Right lobe of liver (tissue), 4 donors: ENCODE measurements at regions not wholly inside any gene's neighbourhood (a gene's known extent, or its start where the extent isn't known, plus 50 kb on each side); places are given as distances from the start of the nearest gene placed in this dataset.

Source experiments
- CTCF ChIP-seq, 4 donors: fragments of 200-600 bp in 3 of 4; fragments of 450-650 bp in 1 of 4; IDR thresholded peaks; one replicate each; pipeline versions ENCODE4 v1.5.1 to v1.8.0; 2016 to 2022; ENCODE audit warnings: antibody characterized with exemption in 4 of 4, mild to moderate bottlenecking in 2 of 4
- POLR2A ChIP-seq: fragments of 450-650 bp; IDR thresholded peaks from one replicate; pipeline ENCODE4 v1.6.1; 2017; ENCODE audit warnings: antibody characterized with exemption, mild to moderate bottlenecking
- donor health status: DM: no; HTN: no; CAD: no.
- donor health status: DM: no; HTN: no; CAD: no.
- donor health status: DM: no; HTN: yes; CAD: no.

- no peak for TF ChIP-seq POLR2A
- no peak for TF ChIP-seq CTCF (IDR thresholded peaks at IDR 0.05)
Observed at GRCh38 chr1:221945669-221946068, 203.8 kb upstream of the DUSP10 start.
